HEK293 (cell line): ENCODE measurements at regions not wholly inside any gene's neighbourhood (a gene's known extent, or its start where the extent isn't known, plus 50 kb on each side); places are given as distances from the start of the nearest gene placed in this dataset.

Source experiments
- CTCF ChIA-PET: fragments of 350-600 bp; formaldehyde crosslinking; extraction: SDS; loops from one replicate; lab custom pipeline; 2021; ENCODE audit warnings: antibody characterized with exemption; lab: Yijun Ruan, JAX
- POLR2A ChIA-PET: fragments of 300-600 bp; formaldehyde crosslinking; extraction: SDS; loops from one replicate; lab custom pipeline; 2020; ENCODE audit warnings: antibody characterized with exemption, inconsistent platforms; lab: Yijun Ruan, JAX
- H3K27ac ChIP-seq: fragments of 200-500 bp; sonication (Bioruptor generic); 2 replicates; pipeline ENCODE4 v1.5.1; 2014; ENCODE audit warnings: low read depth, low read length, control low read depth, inconsistent platforms; ENCODE audit errors: extremely low read depth
- H3K36me3 ChIP-seq, 2 experiments: fragments of 200-500 bp in 1 of 2; sonication (Bioruptor generic) in 1 of 2; 1 replicate in 1 of 2; 2 replicates in 1 of 2; pipeline ENCODE4 v1.5.1; 2014 to 2017; ENCODE audit warnings: inconsistent platforms in 2 of 2, low read length in 2 of 2; ENCODE audit not compliant: control insufficient read depth in 2 of 2, insufficient read depth in 1 of 2
- H3K4me1 ChIP-seq: fragments of 200-500 bp; sonication (Bioruptor generic); 2 replicates; pipeline ENCODE4 v1.5.1; 2014; ENCODE audit warnings: mild to moderate bottlenecking, low read length, inconsistent platforms; ENCODE audit not compliant: control insufficient read depth, insufficient read depth
- H3K4me3 ChIP-seq: 2 replicates; pipeline ENCODE4 v1.5.1; 2011; ENCODE audit warnings: low read depth, mild to moderate bottlenecking, control low read depth, low read length, moderate library complexity
- H3K9me3 ChIP-seq: fragments of 200-500 bp; sonication (Bioruptor generic); 2 replicates; pipeline ENCODE4 v1.5.1; 2014; ENCODE audit warnings: low read depth, low read length, inconsistent platforms; ENCODE audit not compliant: control insufficient read depth, insufficient read depth
- AEBP2 ChIP-seq: fragments of 450-650 bp; formaldehyde crosslinking; IDR thresholded peaks from 2 replicates; pipeline ENCODE4 v1.5.1; 2016; ENCODE audit warnings: missing biosample characterization, missing genetic modification characterization, borderline replicate concordance
- GFI1B ChIP-seq: fragments of 450-650 bp; formaldehyde crosslinking; IDR thresholded peaks from 2 replicates; pipeline ENCODE4 v1.5.1; 2016; ENCODE audit warnings: missing biosample characterization, missing genetic modification characterization
- KLF10 ChIP-seq: fragments of 450-650 bp; IDR thresholded peaks from 2 replicates; pipeline ENCODE4 v1.5.1; 2018; ENCODE audit warnings: missing biosample characterization, mild to moderate bottlenecking, missing genetic modification characterization
- OVOL3 ChIP-seq: fragments of 450-650 bp; formaldehyde crosslinking; IDR thresholded peaks from 2 replicates; pipeline ENCODE4 v1.5.1; 2016; ENCODE audit warnings: missing biosample characterization, missing genetic modification characterization
- RBAK ChIP-seq: fragments of 450-650 bp; formaldehyde crosslinking; IDR thresholded peaks from 2 replicates; pipeline ENCODE4 v1.5.1; 2016; ENCODE audit warnings: missing biosample characterization, missing genetic modification characterization
- REPIN1 ChIP-seq: fragments of 450-650 bp; formaldehyde crosslinking; IDR thresholded peaks from 2 replicates; pipeline ENCODE4 v1.5.1; 2017; ENCODE audit warnings: missing biosample characterization, missing genetic modification characterization, low read depth
- TRIM28 ChIP-seq: IDR thresholded peaks from 2 replicates; pipeline ENCODE4 v1.6.1; 2011; ENCODE audit warnings: low read length, control low read depth, borderline replicate concordance
- ZNF146 ChIP-seq: fragments of 450-650 bp; formaldehyde crosslinking; IDR thresholded peaks from 2 replicates; pipeline ENCODE4 v1.5.1; 2016; ENCODE audit warnings: missing biosample characterization, missing genetic modification characterization
- ZNF16 ChIP-seq: fragments of 450-650 bp; formaldehyde crosslinking; IDR thresholded peaks from 2 replicates; pipeline ENCODE4 v1.5.1; 2016; ENCODE audit warnings: low read depth, missing biosample characterization, missing genetic modification characterization
- ZNF202 ChIP-seq: fragments of 450-650 bp; formaldehyde crosslinking; IDR thresholded peaks from 2 replicates; pipeline ENCODE4 v1.5.1; 2016; ENCODE audit warnings: missing biosample characterization, missing genetic modification characterization, borderline replicate concordance
- ZNF394 ChIP-seq: fragments of 450-650 bp; formaldehyde crosslinking; IDR thresholded peaks from 2 replicates; pipeline ENCODE4 v1.5.1; 2016; ENCODE audit warnings: missing biosample characterization, missing genetic modification characterization, mild to moderate bottlenecking, moderate library complexity, borderline replicate concordance
- ZNF48 ChIP-seq: fragments of 450-650 bp; formaldehyde crosslinking; IDR thresholded peaks from 2 replicates; pipeline ENCODE4 v1.5.1; 2016; ENCODE audit warnings: missing biosample characterization, missing genetic modification characterization
- ZNF510 ChIP-seq: fragments of 450-650 bp; formaldehyde crosslinking; IDR thresholded peaks from 2 replicates; pipeline ENCODE4 v1.5.1; 2018; ENCODE audit warnings: mild to moderate bottlenecking, missing genetic modification characterization, missing biosample characterization; ENCODE audit not compliant: insufficient replicate concordance
- ZNF544 ChIP-seq: fragments of 450-650 bp; formaldehyde crosslinking; IDR thresholded peaks from 2 replicates; pipeline ENCODE4 v1.5.0; 2017; ENCODE audit warnings: missing biosample characterization, missing genetic modification characterization
- ZNF585B ChIP-seq: fragments of 450-650 bp; formaldehyde crosslinking; IDR thresholded peaks from 2 replicates; pipeline ENCODE4 v1.5.1; 2016; ENCODE audit warnings: missing biosample characterization, missing genetic modification characterization
- ZNF629 ChIP-seq: fragments of 450-650 bp; formaldehyde crosslinking; IDR thresholded peaks from 2 replicates; pipeline ENCODE4 v1.5.1; 2017; ENCODE audit warnings: missing biosample characterization, missing genetic modification characterization
- ZXDB ChIP-seq: fragments of 450-650 bp; formaldehyde crosslinking; IDR thresholded peaks from 2 replicates; pipeline ENCODE4 v1.5.1; 2016; ENCODE audit warnings: missing biosample characterization, missing genetic modification characterization
- TF ChIP-seq, protein P1 (sequence below): fragments of 450-650 bp; formaldehyde crosslinking; IDR thresholded peaks from 2 replicates; pipeline ENCODE4 v1.5.1; 2016; ENCODE audit warnings: missing biosample characterization, missing genetic modification characterization
- TF ChIP-seq, protein P2 (sequence below): fragments of 450-650 bp; formaldehyde crosslinking; conservative IDR thresholded peaks from 2 replicates; pipeline ENCODE4 v1.5.1; 2016; ENCODE audit warnings: low read depth, missing biosample characterization, missing genetic modification characterization
- TF ChIP-seq, protein P3 (sequence below): fragments of 450-650 bp; formaldehyde crosslinking; IDR thresholded peaks from 2 replicates; pipeline ENCODE4 v1.5.1; 2016; ENCODE audit warnings: missing biosample characterization, missing genetic modification characterization

DNA sequence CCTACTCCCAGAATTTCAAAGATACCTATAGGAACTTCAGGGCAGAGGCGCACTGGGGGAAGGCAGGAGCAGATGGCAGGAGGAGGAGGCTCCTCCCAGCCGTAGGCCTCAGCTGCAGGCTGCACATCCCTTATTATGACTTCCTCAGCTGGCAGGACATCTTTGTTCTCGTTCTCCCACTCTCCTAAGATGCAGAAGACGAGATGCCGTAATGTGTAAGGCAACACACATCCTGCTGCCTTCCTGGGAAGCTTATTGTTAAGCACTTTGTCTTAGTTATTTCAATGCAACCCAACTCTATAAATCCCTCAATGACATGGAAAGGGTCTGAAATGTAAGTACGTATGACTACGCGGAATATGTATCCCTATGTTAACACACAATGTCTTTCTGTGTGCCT, 599.8 kb upstream of the MGMT start (continued):
- TF ChIP-seq, protein P1, sequence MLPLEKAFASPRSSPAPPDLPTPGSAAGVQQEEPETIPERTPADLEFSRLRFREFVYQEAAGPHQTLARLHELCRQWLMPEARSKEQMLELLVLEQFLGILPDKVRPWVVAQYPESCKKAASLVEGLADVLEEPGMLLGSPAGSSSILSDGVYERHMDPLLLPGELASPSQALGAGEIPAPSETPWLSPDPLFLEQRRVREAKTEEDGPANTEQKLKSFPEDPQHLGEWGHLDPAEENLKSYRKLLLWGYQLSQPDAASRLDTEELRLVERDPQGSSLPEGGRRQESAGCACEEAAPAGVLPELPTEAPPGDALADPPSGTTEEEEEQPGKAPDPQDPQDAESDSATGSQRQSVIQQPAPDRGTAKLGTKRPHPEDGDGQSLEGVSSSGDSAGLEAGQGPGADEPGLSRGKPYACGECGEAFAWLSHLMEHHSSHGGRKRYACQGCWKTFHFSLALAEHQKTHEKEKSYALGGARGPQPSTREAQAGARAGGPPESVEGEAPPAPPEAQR: no peak
- TF ChIP-seq AEBP2 (tag by site-specific recombination): no peak
- TF ChIP-seq ZXDB (tag by site-specific recombination): no peak
- TF ChIP-seq OVOL3 (tag by site-specific recombination): no peak
- no peak for TF ChIP-seq GFI1B (tag by site-specific recombination)
- TF ChIP-seq ZNF202: no peak
- TF ChIP-seq, protein P2, sequence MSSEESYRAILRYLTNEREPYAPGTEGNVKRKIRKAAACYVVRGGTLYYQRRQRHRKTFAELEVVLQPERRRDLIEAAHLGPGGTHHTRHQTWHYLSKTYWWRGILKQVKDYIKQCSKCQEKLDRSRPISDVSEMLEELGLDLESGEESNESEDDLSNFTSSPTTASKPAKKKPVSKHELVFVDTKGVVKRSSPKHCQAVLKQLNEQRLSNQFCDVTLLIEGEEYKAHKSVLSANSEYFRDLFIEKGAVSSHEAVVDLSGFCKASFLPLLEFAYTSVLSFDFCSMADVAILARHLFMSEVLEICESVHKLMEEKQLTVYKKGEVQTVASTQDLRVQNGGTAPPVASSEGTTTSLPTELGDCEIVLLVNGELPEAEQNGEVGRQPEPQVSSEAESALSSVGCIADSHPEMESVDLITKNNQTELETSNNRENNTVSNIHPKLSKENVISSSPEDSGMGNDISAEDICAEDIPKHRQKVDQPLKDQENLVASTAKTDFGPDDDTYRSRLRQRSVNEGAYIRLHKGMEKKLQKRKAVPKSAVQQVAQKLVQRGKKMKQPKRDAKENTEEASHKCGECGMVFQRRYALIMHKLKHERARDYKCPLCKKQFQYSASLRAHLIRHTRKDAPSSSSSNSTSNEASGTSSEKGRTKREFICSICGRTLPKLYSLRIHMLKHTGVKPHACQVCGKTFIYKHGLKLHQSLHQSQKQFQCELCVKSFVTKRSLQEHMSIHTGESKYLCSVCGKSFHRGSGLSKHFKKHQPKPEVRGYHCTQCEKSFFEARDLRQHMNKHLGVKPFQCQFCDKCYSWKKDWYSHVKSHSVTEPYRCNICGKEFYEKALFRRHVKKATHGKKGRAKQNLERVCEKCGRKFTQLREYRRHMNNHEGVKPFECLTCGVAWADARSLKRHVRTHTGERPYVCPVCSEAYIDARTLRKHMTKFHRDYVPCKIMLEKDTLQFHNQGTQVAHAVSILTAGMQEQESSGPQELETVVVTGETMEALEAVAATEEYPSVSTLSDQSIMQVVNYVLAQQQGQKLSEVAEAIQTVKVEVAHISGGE (tag by site-specific recombination): no peak
- TF ChIP-seq REPIN1 (tag by site-specific recombination): no peak
- no peak for TF ChIP-seq ZNF146 (tag by site-specific recombination)
- TF ChIP-seq ZNF16: no peak
- no peak for TF ChIP-seq KLF10 (tag by site-specific recombination)
- TF ChIP-seq, protein P3, sequence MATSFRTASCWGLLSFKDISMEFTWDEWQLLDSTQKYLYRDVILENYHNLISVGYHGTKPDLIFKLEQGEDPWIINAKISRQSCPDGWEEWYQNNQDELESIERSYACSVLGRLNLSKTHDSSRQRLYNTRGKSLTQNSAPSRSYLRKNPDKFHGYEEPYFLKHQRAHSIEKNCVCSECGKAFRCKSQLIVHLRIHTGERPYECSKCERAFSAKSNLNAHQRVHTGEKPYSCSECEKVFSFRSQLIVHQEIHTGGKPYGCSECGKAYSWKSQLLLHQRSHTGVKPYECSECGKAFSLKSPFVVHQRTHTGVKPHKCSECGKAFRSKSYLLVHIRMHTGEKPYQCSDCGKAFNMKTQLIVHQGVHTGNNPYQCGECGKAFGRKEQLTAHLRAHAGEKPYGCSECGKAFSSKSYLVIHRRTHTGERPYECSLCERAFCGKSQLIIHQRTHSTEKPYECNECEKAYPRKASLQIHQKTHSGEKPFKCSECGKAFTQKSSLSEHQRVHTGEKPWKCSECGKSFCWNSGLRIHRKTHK (tag by site-specific recombination): no peak
- TF ChIP-seq, all 188 proteins: peak for 0

DNA sequence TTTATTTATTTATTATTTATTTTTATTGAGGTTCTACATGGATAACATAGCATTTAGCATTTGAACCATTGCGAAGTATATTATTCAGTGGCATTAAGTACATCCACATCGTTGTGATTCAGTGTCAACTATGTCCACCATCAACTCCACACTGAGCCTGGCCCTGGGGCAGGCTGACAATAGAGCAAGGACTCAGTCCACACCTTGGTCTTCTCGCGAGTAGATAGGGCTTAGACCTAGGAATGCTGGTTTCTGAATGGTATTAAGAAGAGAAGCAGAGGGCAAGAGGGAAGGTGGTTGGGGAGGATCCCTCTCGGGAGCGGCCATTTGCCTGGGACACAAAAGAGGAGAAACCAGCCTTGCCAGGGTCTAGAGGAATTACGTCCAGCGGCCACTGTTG, 599.2 kb upstream of the MGMT start:
- Histone ChIP-seq H3K9me3 (no peaks in the 10 kb centered on the region), H3K36me3 (no peaks in the 10 kb centered on the region), H3K27ac (no peak overlapping the region), H3K4me3 (no peak overlapping the region), H3K4me1 (no peaks in the 10 kb centered on the region)
- ChIA-PET POLR2A (no interaction called here), CTCF (no interaction called here)
- TF ChIP-seq ZNF585B (tag by site-specific recombination) (no peak), ZNF394 (tag by site-specific recombination) (no peak), TRIM28 (no peak), ZNF629 (tag by site-specific recombination) (no peak), ZNF544 (tag by site-specific recombination) (no peak), RBAK (tag by site-specific recombination) (no peak), ZNF510 (tag by site-specific recombination) (no peak), ZNF48 (tag by site-specific recombination) (no peak)
- TF ChIP-seq, all 188 proteins: peak for 0
